Panc1 (cell line): ENCODE measurements at regions not wholly inside any gene's neighbourhood (a gene's known extent, or its start where the extent isn't known, plus 50 kb on each side); places are given as distances from the start of the nearest gene placed in this dataset.

ENCODE experiments used
- ATAC-seq: fragments of 200-7000 bp; cut with Tn5 transposase; 2 replicates; pipeline ENCODE4 v1.9.1; 2020; ENCODE audit warnings: mild to moderate bottlenecking, moderate library complexity
- BruUV-seq: library from RNA; stranded (reverse); fragments of 400-500 nt; replicated peaks from 2 replicates; lab custom pipeline; 2021; lab: Mats Ljungman, UMichigan
- CTCF ChIA-PET: fragments of 300-600 bp; sonication (Branson Sonifier 250); formaldehyde crosslinking; loops from one replicate; lab custom pipeline; 2022; ENCODE audit warnings: antibody characterized with exemption; lab: Charles Lee
- POLR2A ChIA-PET: fragments of 300-600 bp; sonication (Branson Sonifier 250); formaldehyde crosslinking; loops from one replicate; lab custom pipeline; 2022; ENCODE audit warnings: antibody characterized with exemption; lab: Charles Lee
- DNase-seq: peaks from one replicate; pipeline ENCODE4 v3.0.0-alpha.2; 2010; ENCODE audit warnings: low read depth, low spot score
- H3K27ac ChIP-seq: 2 replicates; pipeline ENCODE4 v1.5.1; 2011; ENCODE audit warnings: mild to moderate bottlenecking, low read length, inconsistent platforms
- H3K27me3 ChIP-seq: fragments of 200-500 bp; sonication (Bioruptor generic); 2 replicates; pipeline ENCODE4 v1.6.0; 2014; ENCODE audit warnings: low read length, inconsistent platforms; ENCODE audit not compliant: control insufficient read depth, insufficient read depth
- H3K36me3 ChIP-seq: fragments of 200-500 bp; sonication (Bioruptor generic); 2 replicates; pipeline ENCODE4 v1.5.1; 2014; ENCODE audit warnings: inconsistent platforms, mild to moderate bottlenecking, low read length, moderate library complexity; ENCODE audit not compliant: control insufficient read depth, insufficient read depth
- H3K4me1 ChIP-seq: 2 replicates; pipeline ENCODE4 v1.5.1; 2011; ENCODE audit warnings: inconsistent platforms, mild to moderate bottlenecking, low read length, moderate library complexity; ENCODE audit not compliant: control insufficient read depth, insufficient read depth
- H3K4me3 ChIP-seq, 2 experiments: 2 replicates each; pipeline ENCODE4 v1.5.1; 2011 to 2012; ENCODE audit warnings: low read depth in 2 of 2, low read length in 2 of 2, mild to moderate bottlenecking in 2 of 2, inconsistent platforms in 1 of 2, moderate library complexity in 1 of 2
- H3K9me3 ChIP-seq: fragments of 200-500 bp; sonication (Bioruptor generic); 2 replicates; pipeline ENCODE4 v1.5.1; 2014; ENCODE audit warnings: low read depth, mild to moderate bottlenecking, inconsistent platforms, low read length, moderate library complexity; ENCODE audit not compliant: control insufficient read depth, insufficient read depth
- POLR2AphosphoS5 ChIP-seq: IDR thresholded peaks from 2 replicates; pipeline ENCODE4 v1.6.1; 2012; ENCODE audit warnings: mild to moderate bottlenecking, low read depth, low read length, moderate library complexity
- REST ChIP-seq, 2 experiments: IDR thresholded peaks; 2 replicates each; pipeline ENCODE4 v1.6.1; 2011 to 2012; ENCODE audit warnings: low read depth in 2 of 2, control low read depth in 1 of 2, low read length in 1 of 2, mild to moderate bottlenecking in 1 of 2, moderate library complexity in 1 of 2; ENCODE audit not compliant: insufficient read depth in 1 of 2
- SIN3A ChIP-seq: IDR thresholded peaks from 2 replicates; pipeline ENCODE4 v1.6.1; 2012; ENCODE audit warnings: low read depth, mild to moderate bottlenecking, low read length, moderate library complexity, borderline replicate concordance; ENCODE audit not compliant: insufficient read depth
- TCF7L2 ChIP-seq: IDR thresholded peaks from 2 replicates; pipeline ENCODE4 v1.6.1; 2011; ENCODE audit warnings: mild to moderate bottlenecking, low read depth, low read length, inconsistent platforms
- in situ Hi-C: cut with HindIII; loops from 2 replicates; pipeline ENCODE4 v1.10.0; 2016; ENCODE audit warnings: low sequenced_read_pairs, low pct_unique_long_range_greater_than_20kb
- intact Hi-C: fragments of 100-400 bp; cut with micrococcal nuclease; formaldehyde crosslinking; loops from one replicate; pipeline ENCODE4 v1.10.0; 2022; ENCODE audit not compliant: unreplicated experiment
- TF ChIP-seq, protein P1 (sequence below): fragments of 450-650 bp; IDR thresholded peaks from 2 replicates; pipeline ENCODE4 v1.5.1; 2017; ENCODE audit warnings: mild to moderate bottlenecking

GRCh38 chr14:104441275-104442106 lies 138.1 kb upstream of the C14orf180 start:
- no peak for DNase-seq
- ChIA-PET CTCF (no interaction called here), POLR2A (no interaction called here)
- intact Hi-C loops (no loop called here), in situ Hi-C loops (no loop called here)
- Histone ChIP-seq H3K27me3 (no peaks in the 10 kb centered on the region), H3K9me3 (no peaks in the 10 kb centered on the region), H3K4me3 (no peak overlapping the region), H3K27ac (no peak overlapping the region), H3K4me1 (no peaks in the 10 kb centered on the region), H3K36me3 (no peaks in the 10 kb centered on the region)
- BruUV-seq, result no TSS peak
- TF ChIP-seq POLR2AphosphoS5 (no peak), TCF7L2 (no peak), SIN3A (no peak), REST (IDR thresholded peaks at IDR 0.05; ENCODE audit: insufficient read depth in 1 of 2, low read depth in 2 of 2, low read length in 1 of 2) (no peak)
- TF ChIP-seq, protein P1, sequence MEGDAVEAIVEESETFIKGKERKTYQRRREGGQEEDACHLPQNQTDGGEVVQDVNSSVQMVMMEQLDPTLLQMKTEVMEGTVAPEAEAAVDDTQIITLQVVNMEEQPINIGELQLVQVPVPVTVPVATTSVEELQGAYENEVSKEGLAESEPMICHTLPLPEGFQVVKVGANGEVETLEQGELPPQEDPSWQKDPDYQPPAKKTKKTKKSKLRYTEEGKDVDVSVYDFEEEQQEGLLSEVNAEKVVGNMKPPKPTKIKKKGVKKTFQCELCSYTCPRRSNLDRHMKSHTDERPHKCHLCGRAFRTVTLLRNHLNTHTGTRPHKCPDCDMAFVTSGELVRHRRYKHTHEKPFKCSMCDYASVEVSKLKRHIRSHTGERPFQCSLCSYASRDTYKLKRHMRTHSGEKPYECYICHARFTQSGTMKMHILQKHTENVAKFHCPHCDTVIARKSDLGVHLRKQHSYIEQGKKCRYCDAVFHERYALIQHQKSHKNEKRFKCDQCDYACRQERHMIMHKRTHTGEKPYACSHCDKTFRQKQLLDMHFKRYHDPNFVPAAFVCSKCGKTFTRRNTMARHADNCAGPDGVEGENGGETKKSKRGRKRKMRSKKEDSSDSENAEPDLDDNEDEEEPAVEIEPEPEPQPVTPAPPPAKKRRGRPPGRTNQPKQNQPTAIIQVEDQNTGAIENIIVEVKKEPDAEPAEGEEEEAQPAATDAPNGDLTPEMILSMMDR, result no peak
- ATAC-seq, result no peak

GRCh38 chr14:104442107-104442551 lies 137.4 kb upstream of the C14orf180 start:
- intact Hi-C loops (no loop called here), in situ Hi-C loops (no loop called here)
- no peaks in the 10 kb centered on the region for H3K36me3 ChIP-seq
- POLR2A ChIA-PET, result no interaction called here
- no peak overlapping the region for H3K4me3 ChIP-seq
- CTCF ChIA-PET, result no interaction called here
- no peaks in the 10 kb centered on the region for H3K9me3 ChIP-seq
- H3K27ac ChIP-seq, result no peak overlapping the region
- H3K4me1 ChIP-seq, result no peaks in the 10 kb centered on the region
- DNase-seq, result no peak
- H3K27me3 ChIP-seq, result no peaks in the 10 kb centered on the region
- no peak for ATAC-seq
- no TSS peak for BruUV-seq
- TF ChIP-seq SIN3A (no peak), REST (IDR thresholded peaks at IDR 0.05; ENCODE audit: insufficient read depth in 1 of 2, low read depth in 2 of 2, low read length in 1 of 2) (no peak), POLR2AphosphoS5 (no peak), TCF7L2 (no peak)
- TF ChIP-seq, protein P1, result no peak
